ENCODE measurements at regions not wholly inside any gene's neighbourhood (a gene's known extent, or its start where the extent isn't known, plus 50 kb on each side); places are given as distances from the start of the nearest gene placed in this dataset.

DNA sequence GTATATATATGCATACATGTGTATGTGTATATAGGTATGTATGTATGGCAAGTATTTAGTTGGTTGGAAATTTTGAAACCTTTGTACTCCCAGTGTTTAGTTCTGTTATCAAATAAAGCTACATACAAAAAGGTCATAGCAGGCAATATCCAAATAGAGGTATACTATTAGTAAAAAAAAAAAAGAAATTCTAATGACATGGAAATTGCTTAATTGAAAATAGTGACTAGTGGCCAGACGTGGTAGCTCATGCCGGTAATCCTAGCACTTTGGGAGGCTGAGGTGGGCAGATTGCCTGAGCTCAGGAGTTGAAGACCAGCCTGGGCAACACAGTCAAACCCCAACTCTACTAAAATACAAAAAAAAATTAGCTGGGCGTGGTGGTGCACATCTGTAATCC lies 351.6 kb upstream of the NR5A2 start:
- TF ChIP-seq, protein P1, sequence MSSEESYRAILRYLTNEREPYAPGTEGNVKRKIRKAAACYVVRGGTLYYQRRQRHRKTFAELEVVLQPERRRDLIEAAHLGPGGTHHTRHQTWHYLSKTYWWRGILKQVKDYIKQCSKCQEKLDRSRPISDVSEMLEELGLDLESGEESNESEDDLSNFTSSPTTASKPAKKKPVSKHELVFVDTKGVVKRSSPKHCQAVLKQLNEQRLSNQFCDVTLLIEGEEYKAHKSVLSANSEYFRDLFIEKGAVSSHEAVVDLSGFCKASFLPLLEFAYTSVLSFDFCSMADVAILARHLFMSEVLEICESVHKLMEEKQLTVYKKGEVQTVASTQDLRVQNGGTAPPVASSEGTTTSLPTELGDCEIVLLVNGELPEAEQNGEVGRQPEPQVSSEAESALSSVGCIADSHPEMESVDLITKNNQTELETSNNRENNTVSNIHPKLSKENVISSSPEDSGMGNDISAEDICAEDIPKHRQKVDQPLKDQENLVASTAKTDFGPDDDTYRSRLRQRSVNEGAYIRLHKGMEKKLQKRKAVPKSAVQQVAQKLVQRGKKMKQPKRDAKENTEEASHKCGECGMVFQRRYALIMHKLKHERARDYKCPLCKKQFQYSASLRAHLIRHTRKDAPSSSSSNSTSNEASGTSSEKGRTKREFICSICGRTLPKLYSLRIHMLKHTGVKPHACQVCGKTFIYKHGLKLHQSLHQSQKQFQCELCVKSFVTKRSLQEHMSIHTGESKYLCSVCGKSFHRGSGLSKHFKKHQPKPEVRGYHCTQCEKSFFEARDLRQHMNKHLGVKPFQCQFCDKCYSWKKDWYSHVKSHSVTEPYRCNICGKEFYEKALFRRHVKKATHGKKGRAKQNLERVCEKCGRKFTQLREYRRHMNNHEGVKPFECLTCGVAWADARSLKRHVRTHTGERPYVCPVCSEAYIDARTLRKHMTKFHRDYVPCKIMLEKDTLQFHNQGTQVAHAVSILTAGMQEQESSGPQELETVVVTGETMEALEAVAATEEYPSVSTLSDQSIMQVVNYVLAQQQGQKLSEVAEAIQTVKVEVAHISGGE (tag by site-specific recombination; conservative IDR thresholded peaks at IDR 0.05; ENCODE audit: low read depth), result no peak
- TF ChIP-seq TCF7L2 (IDR thresholded peaks at IDR 0.05; ENCODE audit: borderline replicate concordance, low read depth, low read length), result no peak
- TF ChIP-seq ZNF140 (tag by site-specific recombination; IDR thresholded peaks at IDR 0.05), result no peak
- TF ChIP-seq, protein P2, sequence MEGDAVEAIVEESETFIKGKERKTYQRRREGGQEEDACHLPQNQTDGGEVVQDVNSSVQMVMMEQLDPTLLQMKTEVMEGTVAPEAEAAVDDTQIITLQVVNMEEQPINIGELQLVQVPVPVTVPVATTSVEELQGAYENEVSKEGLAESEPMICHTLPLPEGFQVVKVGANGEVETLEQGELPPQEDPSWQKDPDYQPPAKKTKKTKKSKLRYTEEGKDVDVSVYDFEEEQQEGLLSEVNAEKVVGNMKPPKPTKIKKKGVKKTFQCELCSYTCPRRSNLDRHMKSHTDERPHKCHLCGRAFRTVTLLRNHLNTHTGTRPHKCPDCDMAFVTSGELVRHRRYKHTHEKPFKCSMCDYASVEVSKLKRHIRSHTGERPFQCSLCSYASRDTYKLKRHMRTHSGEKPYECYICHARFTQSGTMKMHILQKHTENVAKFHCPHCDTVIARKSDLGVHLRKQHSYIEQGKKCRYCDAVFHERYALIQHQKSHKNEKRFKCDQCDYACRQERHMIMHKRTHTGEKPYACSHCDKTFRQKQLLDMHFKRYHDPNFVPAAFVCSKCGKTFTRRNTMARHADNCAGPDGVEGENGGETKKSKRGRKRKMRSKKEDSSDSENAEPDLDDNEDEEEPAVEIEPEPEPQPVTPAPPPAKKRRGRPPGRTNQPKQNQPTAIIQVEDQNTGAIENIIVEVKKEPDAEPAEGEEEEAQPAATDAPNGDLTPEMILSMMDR (tag by site-specific recombination; IDR thresholded peaks at IDR 0.05), result no peak

All from HEK293 (cell line).